ENCODE measurements at regions not wholly inside any gene's neighbourhood (a gene's known extent, or its start where the extent isn't known, plus 50 kb on each side); places are given as distances from the start of the nearest gene placed in this dataset.

GRCh38 chr17:12429116-12429515 lies 236.6 kb upstream of the MYOCD start:
- no peak for DNase-seq (ENCODE audit: extremely low spot score in 2 of 2)
- no peaks in the 10 kb centered on the region for H3K36me3 ChIP-seq
- H3K9me3 ChIP-seq = no peaks in the 10 kb centered on the region
- intact Hi-C loops (cut with DNase I) = no loop called here
- H3K27ac ChIP-seq = no peak overlapping the region
- no peak overlapping the region for H3K4me3 ChIP-seq
- H3K27me3 ChIP-seq = no peaks in the 10 kb centered on the region
- TF ChIP-seq POLR2A (IDR thresholded peaks at IDR 0.05) (no peak), POLR2AphosphoS5 (IDR thresholded peaks at IDR 0.05; ENCODE audit: insufficient read depth in 1 of 2, low read depth in 1 of 2) (no peak), CTCF (IDR thresholded peaks at IDR 0.05) (no peak)
- no peaks in the 10 kb centered on the region for H3K4me1 ChIP-seq

- no peaks in the 10 kb centered on the region for H3K27me3 ChIP-seq
- H3K4me3 ChIP-seq = no peak overlapping the region
- H3K4me1 ChIP-seq = no peaks in the 10 kb centered on the region
- DNase-seq (ENCODE audit: extremely low spot score in 2 of 2) = no peak
- intact Hi-C loops (cut with DNase I) = no loop called here
- H3K27ac ChIP-seq = no peak overlapping the region
- H3K9me3 ChIP-seq = no peaks in the 10 kb centered on the region
- TF ChIP-seq CTCF (IDR thresholded peaks at IDR 0.05) (no peak), POLR2A (IDR thresholded peaks at IDR 0.05) (no peak), POLR2AphosphoS5 (IDR thresholded peaks at IDR 0.05; ENCODE audit: insufficient read depth in 1 of 2, low read depth in 1 of 2) (no peak)
- H3K36me3 ChIP-seq = no peaks in the 10 kb centered on the region
Measured at GRCh38 chr17:12431188-12431587, 234.5 kb upstream of the MYOCD start.

GRCh38 chr17:12438212-12438611 lies 227.5 kb upstream of the MYOCD start:
- Histone ChIP-seq H3K4me1 (no peaks in the 10 kb centered on the region), H3K27ac (no peak overlapping the region), H3K36me3 (no peaks in the 10 kb centered on the region), H3K9me3 (no peaks in the 10 kb centered on the region), H3K4me3 (no peak overlapping the region), H3K27me3 (no peaks in the 10 kb centered on the region)
- no peak for TF ChIP-seq CTCF (IDR thresholded peaks at IDR 0.05)
- TF ChIP-seq POLR2A (IDR thresholded peaks at IDR 0.05) = no peak
- no peak for TF ChIP-seq POLR2AphosphoS5 (IDR thresholded peaks at IDR 0.05; ENCODE audit: insufficient read depth in 1 of 2, low read depth in 1 of 2)
- no peak for DNase-seq (ENCODE audit: extremely low spot score in 2 of 2)
- intact Hi-C loops (cut with DNase I) = no loop called here

GRCh38 chr17:12438813-12439586 lies 226.7 kb upstream of the MYOCD start:
- H3K9me3 ChIP-seq = no peaks in the 10 kb centered on the region
- intact Hi-C loops (cut with DNase I) = no loop called here
- TF ChIP-seq POLR2AphosphoS5 (IDR thresholded peaks at IDR 0.05; ENCODE audit: insufficient read depth in 1 of 2, low read depth in 1 of 2) (no peak), CTCF (IDR thresholded peaks at IDR 0.05) (no peak), POLR2A (IDR thresholded peaks at IDR 0.05) (no peak)
- H3K4me1 ChIP-seq = no peaks in the 10 kb centered on the region
- no peaks in the 10 kb centered on the region for H3K27me3 ChIP-seq
- no peak overlapping the region for H3K27ac ChIP-seq
- H3K36me3 ChIP-seq = no peaks in the 10 kb centered on the region
- H3K4me3 ChIP-seq = no peak overlapping the region
- no peak for DNase-seq (ENCODE audit: extremely low spot score in 2 of 2)

- intact Hi-C loops (cut with DNase I) = no loop called here
- Histone ChIP-seq H3K27me3 (no peaks in the 10 kb centered on the region), H3K9me3 (no peaks in the 10 kb centered on the region), H3K4me1 (no peaks in the 10 kb centered on the region), H3K36me3 (no peaks in the 10 kb centered on the region), H3K4me3 (no peak overlapping the region), H3K27ac (no peak overlapping the region)
- TF ChIP-seq POLR2AphosphoS5 (IDR thresholded peaks at IDR 0.05; ENCODE audit: insufficient read depth in 1 of 2, low read depth in 1 of 2) = no peak
- TF ChIP-seq POLR2A (IDR thresholded peaks at IDR 0.05) = no peak
- no peak for TF ChIP-seq CTCF (IDR thresholded peaks at IDR 0.05)
- DNase-seq (ENCODE audit: extremely low spot score in 2 of 2) = no peak
Measured at GRCh38 chr17:12445331-12445730, 220.4 kb upstream of the MYOCD start.
